ENCODE measurements at regions not wholly inside any gene's neighbourhood (a gene's known extent, or its start where the extent isn't known, plus 50 kb on each side); places are given as distances from the start of the nearest gene placed in this dataset.

GRCh38 chr4:13930155-13930554 is 302.6 kb upstream of the BOD1L1 start:
- no peak for TF ChIP-seq CTCF (IDR thresholded peaks at IDR 0.05)
- TF ChIP-seq POLR2A (IDR thresholded peaks at IDR 0.05): no peak
- TF ChIP-seq POLR2AphosphoS5 (IDR thresholded peaks at IDR 0.05): no peak
